Endothelial cell (in vitro differentiated cells): ENCODE measurements at regions not wholly inside any gene's neighbourhood (a gene's known extent, or its start where the extent isn't known, plus 50 kb on each side); places are given as distances from the start of the nearest gene placed in this dataset.
"Not testable (repeated sequence)": the region's sequence is repeated elsewhere in the genome, so short reads cannot be mapped to it uniquely, and the experiment has no call there.

Experiments used
- DNase-seq: peaks from one replicate; pipeline ENCODE4 v3.0.0; 2021; ENCODE audit warnings: low spot score
- H3K27ac Mint-ChIP-seq: one replicate; pipeline ENCODE4 v1.8.0; 2021; ENCODE audit warnings: mixed read lengths, inconsistent platforms; ENCODE audit not compliant: unreplicated experiment
- H3K27me3 Mint-ChIP-seq: one replicate; pipeline ENCODE4 v1.8.0; 2021; ENCODE audit warnings: mild to moderate bottlenecking, moderate library complexity, mixed read lengths, inconsistent platforms; ENCODE audit not compliant: unreplicated experiment
- H3K36me3 Mint-ChIP-seq: one replicate; pipeline ENCODE4 v1.8.0; 2021; ENCODE audit warnings: mild to moderate bottlenecking, low read depth, mixed read lengths, inconsistent platforms; ENCODE audit not compliant: unreplicated experiment
- H3K4me1 Mint-ChIP-seq: one replicate; pipeline ENCODE4 v1.8.0; 2021; ENCODE audit warnings: mild to moderate bottlenecking, mixed read lengths, inconsistent platforms; ENCODE audit not compliant: unreplicated experiment
- H3K4me3 Mint-ChIP-seq: one replicate; pipeline ENCODE4 v1.8.0; 2021; ENCODE audit warnings: mild to moderate bottlenecking, mixed read lengths, inconsistent platforms; ENCODE audit not compliant: unreplicated experiment
- H3K9me3 Mint-ChIP-seq: one replicate; pipeline ENCODE4 v1.8.0; 2021; ENCODE audit warnings: mixed read lengths, inconsistent platforms; ENCODE audit not compliant: unreplicated experiment
- TF ChIP-seq, protein P1 (sequence below): fragments of 200-600 bp; sonication (generic); IDR thresholded peaks from one replicate; pipeline ENCODE4 v1.5.0; 2021; ENCODE audit warnings: antibody characterized with exemption; ENCODE audit not compliant: unreplicated experiment

DNA sequence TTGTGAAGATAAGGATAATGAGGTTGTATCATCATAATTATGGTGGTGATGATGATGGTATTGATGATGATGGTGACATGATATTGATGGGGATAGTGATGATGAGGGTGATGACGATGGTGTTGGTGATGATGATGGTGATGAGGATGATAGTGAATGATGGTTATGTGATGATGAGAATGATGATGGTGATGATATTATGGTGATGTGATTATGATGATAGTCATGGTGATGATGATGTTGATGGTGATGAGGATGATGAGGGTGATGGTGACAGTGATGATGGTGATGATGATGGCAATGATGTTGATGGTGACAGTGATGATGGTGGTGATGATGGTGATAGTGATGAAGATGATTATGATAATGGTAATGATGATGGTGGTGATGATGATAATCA, 299.9 kb upstream of the ADARB2 start:
- DNase-seq = no peak
- Mint-ChIP-seq H3K27me3 (no peaks in the 10 kb centered on the region), H3K27ac (no peak overlapping the region), H3K9me3 (no peaks in the 10 kb centered on the region), H3K36me3 (no peaks in the 10 kb centered on the region), H3K4me3 (no peak overlapping the region), H3K4me1 (no peaks in the 10 kb centered on the region)
- TF ChIP-seq, protein P1, sequence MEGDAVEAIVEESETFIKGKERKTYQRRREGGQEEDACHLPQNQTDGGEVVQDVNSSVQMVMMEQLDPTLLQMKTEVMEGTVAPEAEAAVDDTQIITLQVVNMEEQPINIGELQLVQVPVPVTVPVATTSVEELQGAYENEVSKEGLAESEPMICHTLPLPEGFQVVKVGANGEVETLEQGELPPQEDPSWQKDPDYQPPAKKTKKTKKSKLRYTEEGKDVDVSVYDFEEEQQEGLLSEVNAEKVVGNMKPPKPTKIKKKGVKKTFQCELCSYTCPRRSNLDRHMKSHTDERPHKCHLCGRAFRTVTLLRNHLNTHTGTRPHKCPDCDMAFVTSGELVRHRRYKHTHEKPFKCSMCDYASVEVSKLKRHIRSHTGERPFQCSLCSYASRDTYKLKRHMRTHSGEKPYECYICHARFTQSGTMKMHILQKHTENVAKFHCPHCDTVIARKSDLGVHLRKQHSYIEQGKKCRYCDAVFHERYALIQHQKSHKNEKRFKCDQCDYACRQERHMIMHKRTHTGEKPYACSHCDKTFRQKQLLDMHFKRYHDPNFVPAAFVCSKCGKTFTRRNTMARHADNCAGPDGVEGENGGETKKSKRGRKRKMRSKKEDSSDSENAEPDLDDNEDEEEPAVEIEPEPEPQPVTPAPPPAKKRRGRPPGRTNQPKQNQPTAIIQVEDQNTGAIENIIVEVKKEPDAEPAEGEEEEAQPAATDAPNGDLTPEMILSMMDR = no peak

DNA sequence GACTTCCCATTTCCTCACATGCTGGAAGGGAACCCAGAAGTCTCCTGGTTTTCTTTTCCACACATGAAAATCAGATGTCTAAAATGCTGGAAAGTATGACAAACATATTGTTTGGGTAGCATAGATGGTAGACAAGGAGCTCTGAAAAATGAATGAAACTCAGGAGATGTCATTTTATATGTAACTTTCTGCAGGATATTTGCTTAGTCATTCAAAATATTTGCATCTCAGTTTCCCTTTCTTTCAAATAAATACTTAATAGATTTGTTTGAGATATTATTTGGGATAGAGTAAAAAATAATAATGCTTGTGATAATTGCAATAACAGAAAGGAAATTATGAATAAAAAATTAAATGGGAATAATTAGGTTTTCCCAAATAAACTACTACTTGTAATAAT, 298.9 kb upstream of the ADARB2 start:
- TF ChIP-seq, protein P1 = no peak
- Mint-ChIP-seq H3K36me3 (no peaks in the 10 kb centered on the region), H3K27ac (no peak overlapping the region), H3K4me3 (no peak overlapping the region), H3K9me3 (no peaks in the 10 kb centered on the region), H3K27me3 (no peaks in the 10 kb centered on the region), H3K4me1 (no peaks in the 10 kb centered on the region)
- no peak for DNase-seq

DNA sequence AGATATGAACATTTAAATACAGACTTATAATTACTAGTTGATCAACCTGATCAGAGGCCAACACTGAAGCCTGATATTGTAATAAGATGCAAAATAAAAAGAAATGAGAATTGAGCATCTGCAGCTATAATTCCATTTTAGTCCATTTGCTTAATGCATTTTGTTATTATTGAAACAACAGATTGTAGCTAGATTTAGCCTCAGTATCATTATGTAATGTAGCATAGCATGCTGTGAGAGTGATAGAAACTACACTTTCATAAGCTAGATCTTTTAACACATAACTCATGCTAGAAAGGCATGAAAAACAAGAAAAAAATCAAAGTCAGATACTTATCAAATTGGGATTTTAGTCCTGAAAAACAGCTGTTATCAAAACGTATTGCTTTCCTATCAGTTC, 292.7 kb upstream of the ADARB2 start:
- no peaks in the 10 kb centered on the region for H3K27me3 Mint-ChIP-seq
- TF ChIP-seq, protein P1 = no peak
- no peaks in the 10 kb centered on the region for H3K36me3 Mint-ChIP-seq
- no peak overlapping the region for H3K27ac Mint-ChIP-seq
- no peaks in the 10 kb centered on the region for H3K9me3 Mint-ChIP-seq
- H3K4me1 Mint-ChIP-seq = no peaks in the 10 kb centered on the region
- no peak for DNase-seq
- no peak overlapping the region for H3K4me3 Mint-ChIP-seq

DNA sequence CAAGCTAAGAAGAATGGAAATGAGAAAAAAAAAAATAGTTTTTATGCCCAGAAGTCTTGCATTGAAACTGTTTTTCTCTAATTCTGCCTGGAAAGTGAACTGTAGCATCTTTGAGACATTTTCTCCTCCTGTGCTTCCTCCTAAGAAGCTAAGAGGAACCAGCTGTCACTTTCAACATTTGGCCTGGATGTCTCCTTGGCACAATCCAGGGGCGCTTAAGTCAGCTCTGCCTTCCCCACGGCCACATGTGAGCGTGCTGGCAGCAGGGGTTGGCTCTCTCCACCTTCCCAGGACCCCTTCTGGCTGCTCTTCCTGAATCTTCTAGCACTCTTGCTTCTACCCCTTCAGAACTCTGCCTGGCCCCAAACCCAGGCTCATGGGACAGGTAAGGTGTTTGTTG, 289.6 kb upstream of the ADARB2 start:
- Mint-ChIP-seq H3K4me1 (no peaks in the 10 kb centered on the region), H3K36me3 (no peaks in the 10 kb centered on the region), H3K27ac (no peak overlapping the region), H3K4me3 (no peak overlapping the region), H3K27me3 (peaks cover 3% of the 10 kb centered on the region), H3K9me3 (no peaks in the 10 kb centered on the region)
- TF ChIP-seq, protein P1 = no peak
- DNase-seq = no peak

DNA sequence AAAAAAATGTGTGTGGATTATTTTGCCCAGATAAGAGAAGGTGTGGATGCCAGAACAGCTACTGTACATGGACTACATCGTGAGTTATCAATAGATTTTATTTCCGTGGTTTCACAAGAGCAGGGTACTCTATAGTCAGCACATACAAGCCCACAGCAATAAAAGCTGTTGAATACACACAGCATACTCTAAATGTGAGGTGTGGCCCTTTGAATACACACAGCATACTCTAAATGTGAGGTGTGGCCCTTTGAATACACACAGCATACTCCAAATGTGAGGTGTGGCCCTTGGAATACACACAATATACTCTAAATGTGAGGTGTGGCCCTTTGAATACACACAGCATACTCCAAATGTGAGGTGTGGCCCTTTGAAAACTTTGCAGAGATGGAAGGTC, 287.4 kb upstream of the ADARB2 start:
- H3K27ac Mint-ChIP-seq, H3K36me3 Mint-ChIP-seq, H3K4me3 Mint-ChIP-seq, H3K4me1 Mint-ChIP-seq, H3K27me3 Mint-ChIP-seq, H3K9me3 Mint-ChIP-seq, DNase-seq: not testable (repeated sequence)

DNA sequence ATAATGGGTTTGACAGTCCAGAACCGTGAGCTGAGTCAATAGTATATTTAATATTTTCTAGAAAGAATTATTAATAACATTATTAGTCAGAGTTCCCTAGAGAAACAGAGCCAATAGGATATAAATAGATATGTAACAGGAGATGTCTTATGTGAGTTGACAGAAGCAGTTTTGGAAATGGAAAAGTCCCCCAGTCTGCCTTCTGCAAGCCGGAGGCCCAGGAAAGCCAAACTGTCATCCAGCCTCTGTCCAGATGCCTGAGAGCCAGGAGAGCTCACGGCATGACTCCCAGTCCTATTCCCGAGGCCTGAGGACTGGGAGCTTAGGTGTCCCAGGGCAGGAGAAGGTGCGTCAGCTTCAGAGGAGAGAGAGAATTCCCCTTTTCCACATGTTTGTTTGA, 286.4 kb upstream of the ADARB2 start:
- Mint-ChIP-seq H3K4me1 (no peaks in the 10 kb centered on the region), H3K27me3 (peaks cover 6% of the 10 kb centered on the region), H3K9me3 (no peaks in the 10 kb centered on the region), H3K4me3 (no peak overlapping the region), H3K36me3 (no peaks in the 10 kb centered on the region), H3K27ac (no peak overlapping the region)
- DNase-seq = no peak
- TF ChIP-seq, protein P1 = no peak
